Cardiac septum (tissue), 1 donor: ENCODE measurements at regions not wholly inside any gene's neighbourhood (a gene's known extent, or its start where the extent isn't known, plus 50 kb on each side); places are given as distances from the start of the nearest gene placed in this dataset.
"Not testable (repeated sequence)": the region's sequence is repeated elsewhere in the genome, so short reads cannot be mapped to it uniquely, and the experiment has no call there.

Experiments used
- DNase-seq: peaks from one replicate; pipeline ENCODE4 v3.0.0-alpha.2; 2020; ENCODE audit warnings: low spot score
- intact Hi-C: fragments of 100-400 bp; cut with DNase I; formaldehyde crosslinking; loops from one replicate; pipeline ENCODE4 v1.14.0; 2022
- donor health status: DM: no; HTN: no; CAD: no.

- no peak for DNase-seq
- intact Hi-C loops: no loop called here
These were observed 146.3 kb downstream of the GPR85 start for GRCh38 chr7:112940314-112940732.

- intact Hi-C loops: no loop called here
- DNase-seq: peak; percentile 100
These were observed 146.9 kb downstream of the GPR85 start for GRCh38 chr7:112939574-112940313.

GRCh38 chr7:112938863-112939573, 147.6 kb downstream of the GPR85 start:
- intact Hi-C loops: no loop called here

GRCh38 chr7:112937651-112938415, 147.6 kb upstream of the TMEM168 start:
- no peak for DNase-seq
- intact Hi-C loops: no loop called here

More at GRCh38 chr7:112938863-112939573, 147.6 kb downstream of the GPR85 start:
- peak; percentile 71 for DNase-seq

GRCh38 chr7:112933598-112933997, 143.4 kb upstream of the TMEM168 start:
- DNase-seq: no peak
- intact Hi-C loops: no loop called here

- DNase-seq: no peak
- intact Hi-C loops: no loop called here
These were observed 140.6 kb upstream of the TMEM168 start for GRCh38 chr7:112930787-112931186.

GRCh38 chr7:112929421-112929820, 139.2 kb upstream of the TMEM168 start:
- no peak for DNase-seq
- intact Hi-C loops: no loop called here

- DNase-seq: no peak
- intact Hi-C loops: no loop called here
These were observed 135.8 kb upstream of the TMEM168 start for GRCh38 chr7:112926018-112926417.

GRCh38 chr7:112922546-112922945, 132.4 kb upstream of the TMEM168 start:
- DNase-seq, intact Hi-C loops: not testable (repeated sequence)

GRCh38 chr7:112916431-112916830, 126.2 kb upstream of the TMEM168 start:
- DNase-seq, intact Hi-C loops: not testable (repeated sequence)

GRCh38 chr7:112908086-112908485, 117.9 kb upstream of the TMEM168 start:
- no peak for DNase-seq
- intact Hi-C loops: no loop called here

- intact Hi-C loops: no loop called here
- no peak for DNase-seq
These were observed 117.5 kb upstream of the TMEM168 start for GRCh38 chr7:112907658-112908057.

- intact Hi-C loops: no loop called here
- DNase-seq: no peak
These were observed 115.8 kb upstream of the TMEM168 start for GRCh38 chr7:112905950-112906349.

GRCh38 chr7:112905413-112905812, 115.2 kb upstream of the TMEM168 start:
- intact Hi-C loops: no loop called here
- DNase-seq: no peak

- intact Hi-C loops: loop anchor here (5.0 to 10.0 kb wide), 2 partner anchors 324 to 346 kb away; no protein-coding TSS in a partner anchor
- DNase-seq: no peak
These were observed 108.5 kb upstream of the TMEM168 start for GRCh38 chr7:112898432-112899290.

- intact Hi-C loops: loop anchor here (5.0 to 10.0 kb wide), 2 partner anchors 323 to 346 kb away; no protein-coding TSS in a partner anchor
- DNase-seq: no peak
These were observed 107.7 kb upstream of the TMEM168 start for GRCh38 chr7:112897839-112898431.

- intact Hi-C loops: loop anchor here (5.0 to 10.0 kb wide), 2 partner anchors 321 to 344 kb away; no protein-coding TSS in a partner anchor
These were observed 105.9 kb upstream of the TMEM168 start for GRCh38 chr7:112896026-112896601.

GRCh38 chr7:112892263-112892662, 102.1 kb upstream of the TMEM168 start:
- no peak for DNase-seq
- intact Hi-C loops: loop anchor here (10.0 kb wide), 1 partner anchor 317 kb away; no protein-coding TSS in a partner anchor

More at GRCh38 chr7:112896026-112896601, 105.9 kb upstream of the TMEM168 start:
- DNase-seq: no peak
